ENCODE measurements at regions not wholly inside any gene's neighbourhood (a gene's known extent, or its start where the extent isn't known, plus 50 kb on each side); places are given as distances from the start of the nearest gene placed in this dataset.

- no peak for TF ChIP-seq POLR2A (IDR thresholded peaks at IDR 0.05)
- TF ChIP-seq POLR2AphosphoS5 (IDR thresholded peaks at IDR 0.05), result no peak
- no peak for TF ChIP-seq CTCF (IDR thresholded peaks at IDR 0.05)
- TF ChIP-seq EP300 (IDR thresholded peaks at IDR 0.05; ENCODE audit: low read depth), result no peak
- H3K4me1 ChIP-seq, result no peaks in the 10 kb centered on the region
- in situ Hi-C loops (cut with MboI; ENCODE audit: low pct_ligation_motif_present in 1 of 4, low pct_unique_long_range_greater_than_20kb in 1 of 4, low sequenced_read_pairs in 3 of 4) (no loop called here), intact Hi-C loops (cut with DNase I; ENCODE audit: low total_unique reads) (no loop called here)
- H3K27me3 ChIP-seq, result no peaks in the 10 kb centered on the region
- no peaks in the 10 kb centered on the region for H3K36me3 ChIP-seq
- no peak overlapping the region for H3K4me3 ChIP-seq
- WGBS, 2 donors (ENCODE audit: low coverage in 1 of 2), result 55 to 63% methylated on average over 2 of the region's 2 CpGs
- DNase-seq, result no peak
- no peak overlapping the region for H3K27ac ChIP-seq
- H3K9me3 ChIP-seq, result no peaks in the 10 kb centered on the region
Observed at GRCh38 chr3:106241593-106241992, 372.8 kb upstream of the CBLB start.

- H3K4me3 ChIP-seq, result no peak overlapping the region
Observed at GRCh38 chr3:106242781-106243180, 374.0 kb upstream of the CBLB start.

GRCh38 chr3:106245400-106245799 lies 376.6 kb upstream of the CBLB start:
- H3K4me1 ChIP-seq, result no peaks in the 10 kb centered on the region
- H3K9me3 ChIP-seq, result no peaks in the 10 kb centered on the region
- TF ChIP-seq EP300 (IDR thresholded peaks at IDR 0.05; ENCODE audit: low read depth), result no peak
- no peak for TF ChIP-seq CTCF (IDR thresholded peaks at IDR 0.05)
- no peak for TF ChIP-seq POLR2A (IDR thresholded peaks at IDR 0.05)
- no peak for TF ChIP-seq POLR2AphosphoS5 (IDR thresholded peaks at IDR 0.05)
- DNase-seq, result no peak
- no peak overlapping the region for H3K27ac ChIP-seq
- H3K36me3 ChIP-seq, result no peaks in the 10 kb centered on the region
- no peak overlapping the region for H3K4me3 ChIP-seq
- intact Hi-C loops (cut with DNase I; ENCODE audit: low total_unique reads) (no loop called here), in situ Hi-C loops (cut with MboI; ENCODE audit: low pct_ligation_motif_present in 1 of 4, low pct_unique_long_range_greater_than_20kb in 1 of 4, low sequenced_read_pairs in 3 of 4) (no loop called here)
- no peaks in the 10 kb centered on the region for H3K27me3 ChIP-seq

More at GRCh38 chr3:106242781-106243180, 374.0 kb upstream of the CBLB start:
- intact Hi-C loops (cut with DNase I; ENCODE audit: low total_unique reads), result no loop called here
- WGBS, 2 donors (ENCODE audit: low coverage in 1 of 2), result 72 to 80% methylated on average over 2 to 3 of the region's 3 CpGs
- in situ Hi-C loops (cut with MboI; ENCODE audit: low pct_ligation_motif_present in 1 of 4, low pct_unique_long_range_greater_than_20kb in 1 of 4, low sequenced_read_pairs in 3 of 4), result no loop called here
- TF ChIP-seq EP300 (IDR thresholded peaks at IDR 0.05; ENCODE audit: low read depth) (no peak), POLR2A (IDR thresholded peaks at IDR 0.05) (no peak), CTCF (IDR thresholded peaks at IDR 0.05) (no peak), POLR2AphosphoS5 (IDR thresholded peaks at IDR 0.05) (no peak)
- no peaks in the 10 kb centered on the region for H3K27me3 ChIP-seq
- no peaks in the 10 kb centered on the region for H3K9me3 ChIP-seq
- H3K4me1 ChIP-seq, result no peaks in the 10 kb centered on the region
- no peak for DNase-seq
- no peak overlapping the region for H3K27ac ChIP-seq
- no peaks in the 10 kb centered on the region for H3K36me3 ChIP-seq

GRCh38 chr3:106247902-106248684 lies 379.3 kb upstream of the CBLB start:
- intact Hi-C loops (cut with DNase I; ENCODE audit: low total_unique reads), result no loop called here
- no peaks in the 10 kb centered on the region for H3K27me3 ChIP-seq
- TF ChIP-seq EP300 (IDR thresholded peaks at IDR 0.05; ENCODE audit: low read depth) (no peak), CTCF (IDR thresholded peaks at IDR 0.05) (no peak), POLR2AphosphoS5 (IDR thresholded peaks at IDR 0.05) (no peak), POLR2A (IDR thresholded peaks at IDR 0.05) (no peak)
- DNase-seq, result no peak
- in situ Hi-C loops (cut with MboI; ENCODE audit: low pct_ligation_motif_present in 1 of 4, low pct_unique_long_range_greater_than_20kb in 1 of 4, low sequenced_read_pairs in 3 of 4), result no loop called here
- H3K36me3 ChIP-seq, result no peaks in the 10 kb centered on the region
- H3K9me3 ChIP-seq, result peaks cover 0 to 4% of the 10 kb centered on the region in 2 donors
- WGBS, 2 donors (ENCODE audit: low coverage in 1 of 2), result 76 to 85% methylated on average over 5 of the region's 5 CpGs
- no peak overlapping the region for H3K27ac ChIP-seq
- H3K4me1 ChIP-seq, result no peaks in the 10 kb centered on the region
- no peak overlapping the region for H3K4me3 ChIP-seq

Measured in transverse colon (tissue), 4 donors.